Esophagus muscularis mucosa (tissue), 4 donors: ENCODE measurements at regions not wholly inside any gene's neighbourhood (a gene's known extent, or its start where the extent isn't known, plus 50 kb on each side); places are given as distances from the start of the nearest gene placed in this dataset.

Source experiments
- CTCF ChIP-seq, 3 experiments: fragments of 200-600 bp in 2 of 3; fragments of 450-650 bp in 1 of 3; sonication (generic) in 2 of 3; IDR thresholded peaks; one replicate each; pipeline ENCODE4 v1.5.1; 2017 to 2019; ENCODE audit warnings: antibody characterized with exemption in 3 of 3, mild to moderate bottlenecking in 2 of 3, moderate library complexity in 1 of 3
- EP300 ChIP-seq: sonication (generic); formaldehyde crosslinking; IDR thresholded peaks from one replicate; pipeline ENCODE4 v1.6.1; 2017; ENCODE audit warnings: antibody characterized with exemption
- POLR2A ChIP-seq: fragments of 450-650 bp; IDR thresholded peaks from one replicate; pipeline ENCODE4 v1.6.1; 2017; ENCODE audit warnings: antibody characterized with exemption, moderate library complexity, mild to moderate bottlenecking, low read depth
- POLR2AphosphoS5 ChIP-seq, 2 donors: sonication (generic); formaldehyde crosslinking; IDR thresholded peaks; one replicate each; pipeline ENCODE4 v1.6.1; 2017; ENCODE audit warnings: antibody characterized with exemption in 2 of 2

- TF ChIP-seq POLR2A (no peak), EP300 (no peak), CTCF (IDR thresholded peaks at IDR 0.05) (no peak), POLR2AphosphoS5 (IDR thresholded peaks at IDR 0.05) (no peak)
These were observed 104.6 kb downstream of the PPP1R2C start for GRCh38 chrX:42673301-42673810.
